ENCODE measurements at regions not wholly inside any gene's neighbourhood (a gene's known extent, or its start where the extent isn't known, plus 50 kb on each side); places are given as distances from the start of the nearest gene placed in this dataset.

GRCh38 chr4:154086247-154086646 lies 297.4 kb upstream of the SFRP2 start:
- no peak for DNase-seq

GRCh38 chr4:154084864-154085263 lies 296.0 kb upstream of the SFRP2 start:
- no peak for DNase-seq

GRCh38 chr4:154082760-154083535 lies 294.1 kb upstream of the SFRP2 start:
- DNase-seq: peak; percentile 29

GRCh38 chr4:154081391-154081790 lies 292.5 kb upstream of the SFRP2 start:
- DNase-seq: no peak

- no peak for DNase-seq
These were observed 289.8 kb upstream of the SFRP2 start for GRCh38 chr4:154078504-154079350.

GRCh38 chr4:154076921-154077320 lies 288.0 kb upstream of the SFRP2 start:
- DNase-seq: no peak

GRCh38 chr4:154073107-154073822 lies 284.4 kb upstream of the SFRP2 start:
- no peak for DNase-seq

- DNase-seq: no peak
These were observed 278.9 kb upstream of the SFRP2 start for GRCh38 chr4:154067786-154068185.

GRCh38 chr4:154065368-154065767 lies 276.5 kb upstream of the SFRP2 start:
- no peak for DNase-seq

GRCh38 chr4:154064244-154064643 lies 275.4 kb upstream of the SFRP2 start:
- no peak for DNase-seq

- peak; percentile 32 for DNase-seq
These were observed 260.7 kb upstream of the SFRP2 start for GRCh38 chr4:154049457-154050181.

GRCh38 chr4:154047733-154048132 lies 258.9 kb upstream of the SFRP2 start:
- DNase-seq: no peak

GRCh38 chr4:154044742-154045485 lies 256.0 kb upstream of the SFRP2 start:
- DNase-seq: no peak

GRCh38 chr4:154044108-154044531 lies 255.2 kb upstream of the SFRP2 start:
- no peak for DNase-seq

GRCh38 chr4:154041640-154042039 lies 252.8 kb upstream of the SFRP2 start:
- no peak for DNase-seq

GRCh38 chr4:154039435-154040343 lies 250.8 kb upstream of the SFRP2 start:
- no peak for DNase-seq

GRCh38 chr4:154036856-154037255 lies 248.0 kb upstream of the SFRP2 start:
- no peak for DNase-seq

- DNase-seq: no peak
These were observed 246.5 kb upstream of the SFRP2 start for GRCh38 chr4:154035341-154035740.

- DNase-seq: no peak
These were observed 245.0 kb upstream of the SFRP2 start for GRCh38 chr4:154033921-154034320.

- no peak for DNase-seq
These were observed 244.0 kb upstream of the SFRP2 start for GRCh38 chr4:154032914-154033313.

GRCh38 chr4:154030746-154031145 lies 241.9 kb upstream of the SFRP2 start:
- DNase-seq: no peak
